Smooth muscle cell (in vitro differentiated cells): ENCODE measurements at regions not wholly inside any gene's neighbourhood (a gene's known extent, or its start where the extent isn't known, plus 50 kb on each side); places are given as distances from the start of the nearest gene placed in this dataset.

Source experiments
- DNase-seq: peaks from one replicate; lab custom pipeline; 2025; ENCODE audit not compliant: unreplicated experiment; lab: John Stamatoyannopoulos, UW
- H2AFZ ChIP-seq: fragments of 200-600 bp; sonication (generic); 2 replicates; pipeline ENCODE4 v1.6.0; 2016; ENCODE audit warnings: antibody characterized with exemption, low read depth, mild to moderate bottlenecking
- H3F3A ChIP-seq: fragments of 200-600 bp; sonication (generic); 2 replicates; pipeline ENCODE4 v1.6.0; 2017; ENCODE audit warnings: antibody characterized with exemption, low read depth
- H3K27ac ChIP-seq: fragments of 200-600 bp; sonication (generic); 2 replicates; pipeline ENCODE4 v1.5.1; 2016; ENCODE audit warnings: low read depth, mild to moderate bottlenecking
- H3K27me3 ChIP-seq: fragments of 200-600 bp; sonication (generic); 2 replicates; pipeline ENCODE4 v1.6.1; 2016; ENCODE audit warnings: low read depth, mild to moderate bottlenecking
- H3K36me3 ChIP-seq: fragments of 200-600 bp; sonication (generic); 2 replicates; pipeline ENCODE4 v1.5.1; 2016; ENCODE audit warnings: low read depth
- H3K4me1 ChIP-seq: fragments of 200-600 bp; sonication (generic); 2 replicates; pipeline ENCODE4 v1.5.1; 2016; ENCODE audit warnings: low read depth
- H3K4me2 ChIP-seq: fragments of 200-600 bp; sonication (generic); 2 replicates; pipeline ENCODE4 v1.6.0; 2016; ENCODE audit warnings: mild to moderate bottlenecking
- H3K4me3 ChIP-seq: fragments of 200-600 bp; sonication (generic); 2 replicates; pipeline ENCODE4 v1.5.1; 2016; ENCODE audit warnings: mild to moderate bottlenecking
- H3K79me2 ChIP-seq: fragments of 200-600 bp; sonication (generic); 2 replicates; pipeline ENCODE4 v1.6.0; 2016; ENCODE audit warnings: low read depth, mild to moderate bottlenecking
- H3K9ac ChIP-seq: fragments of 200-600 bp; sonication (generic); 2 replicates; pipeline ENCODE4 v1.6.0; 2016; ENCODE audit warnings: low read depth
- H3K9me3 ChIP-seq: fragments of 200-600 bp; sonication (generic); replicated peaks from 2 replicates; pipeline ENCODE4 v1.5.1; 2016; ENCODE audit warnings: low read depth
- H4K20me1 ChIP-seq: fragments of 200-600 bp; sonication (generic); 2 replicates; pipeline ENCODE4 v1.6.0; 2016; ENCODE audit warnings: low read depth
- CTCF ChIP-seq: fragments of 200-600 bp; sonication (generic); IDR thresholded peaks from 2 replicates; pipeline ENCODE4 v1.5.1; 2017; ENCODE audit warnings: borderline replicate concordance, mild to moderate bottlenecking, antibody characterized with exemption; ENCODE audit not compliant: insufficient read depth, poor library complexity, severe bottlenecking
- WGBS: methylation state at CpG from one replicate; pipeline ENCODE4 v1.1.7; 2016; ENCODE audit warnings: low lambda C conversion rate; 5-methylcytosine and 5-hydroxymethylcytosine counted together

GRCh38 chr6:25188232-25188631 lies 90.9 kb upstream of the CARMIL1 start:
- H3K4me1 ChIP-seq: peaks cover 4% of the 10 kb centered on the region
- 77% methylated on average over 1 of the region's 1 CpG for WGBS

DNA sequence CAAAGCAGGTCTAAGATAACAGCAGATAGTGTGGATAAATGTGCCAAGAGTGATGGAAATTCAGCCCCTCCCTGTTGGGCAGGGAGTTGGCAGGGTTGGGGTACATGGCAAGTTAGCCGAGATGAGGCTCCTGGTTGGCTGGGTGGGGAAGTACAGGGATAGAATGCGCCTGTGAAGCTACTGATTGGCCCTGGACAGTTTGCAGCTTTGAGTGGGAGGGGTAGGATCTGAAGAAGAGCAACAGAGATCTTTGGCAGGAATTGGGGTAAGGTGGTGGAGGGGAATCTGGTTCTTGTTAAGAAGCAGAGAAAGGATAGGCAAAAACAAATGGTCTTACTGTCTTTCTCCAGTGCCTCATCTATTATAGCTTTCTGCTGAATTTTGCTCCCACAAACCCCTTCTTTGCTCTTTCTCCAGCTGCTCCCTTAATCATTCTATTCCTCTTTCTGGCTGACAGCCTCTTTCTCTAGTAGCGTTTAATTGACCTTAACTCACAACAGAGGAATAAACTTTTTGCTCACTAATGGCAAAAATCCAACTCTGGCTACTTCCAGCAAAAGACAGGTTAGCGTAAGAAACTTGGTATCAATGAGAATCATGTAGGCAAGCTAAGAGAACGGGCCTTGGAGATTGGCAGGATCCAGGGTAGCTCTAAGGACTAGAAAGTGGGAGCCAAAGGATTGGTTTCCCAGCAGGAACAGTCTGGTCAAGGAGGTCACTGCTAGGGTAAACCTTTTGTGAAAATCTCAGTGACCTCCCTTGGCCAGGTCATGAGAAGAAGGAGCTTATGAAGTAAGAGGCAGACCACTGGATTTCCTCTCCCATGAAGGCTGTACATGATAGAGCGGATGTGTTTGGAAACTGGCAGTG lies 86.3 kb upstream of the CARMIL1 start:
- H3K4me2 ChIP-seq: peak overlapping the region; percentile 83
- peaks cover 8% of the 10 kb centered on the region for H3K4me1 ChIP-seq
- H3K79me2 ChIP-seq: no peaks in the 10 kb centered on the region
- peak overlapping the region; percentile 48 for H3K9ac ChIP-seq
- no peak for TF ChIP-seq CTCF
- H3K27ac ChIP-seq: peak overlapping the region; percentile 91
- 73% methylated on average over 6 of the region's 6 CpGs for WGBS
- DNase-seq: no peak
- H3K36me3 ChIP-seq: no peaks in the 10 kb centered on the region
- no peaks in the 10 kb centered on the region for H3K27me3 ChIP-seq
- no peaks in the 10 kb centered on the region for H3K9me3 ChIP-seq
- peak overlapping the region; percentile 44 for H2AFZ ChIP-seq
- H3F3A ChIP-seq: peaks cover 13% of the 10 kb centered on the region
- H3K4me3 ChIP-seq: peak overlapping the region; percentile 30
- H4K20me1 ChIP-seq: no peaks in the 10 kb centered on the region

More at GRCh38 chr6:25188232-25188631, 90.9 kb upstream of the CARMIL1 start:
- Histone ChIP-seq H3K79me2 (no peaks in the 10 kb centered on the region), H2AFZ (no peak overlapping the region), H3K4me3 (no peak overlapping the region), H3K27ac (no peak overlapping the region), H3K9me3 (no peaks in the 10 kb centered on the region), H4K20me1 (no peaks in the 10 kb centered on the region), H3K4me2 (no peak overlapping the region), H3K36me3 (no peaks in the 10 kb centered on the region), H3F3A (peaks cover 4% of the 10 kb centered on the region), H3K27me3 (no peaks in the 10 kb centered on the region), H3K9ac (no peak overlapping the region)
- DNase-seq: no peak
- TF ChIP-seq CTCF: no peak

GRCh38 chr6:25193460-25194171 lies 85.6 kb upstream of the CARMIL1 start:
- Histone ChIP-seq H3K9ac (peak overlapping the region; percentile 48), H4K20me1 (no peaks in the 10 kb centered on the region), H3F3A (peaks cover 13% of the 10 kb centered on the region), H3K36me3 (no peaks in the 10 kb centered on the region), H2AFZ (peak overlapping the region; percentile 44), H3K4me3 (peak overlapping the region; percentile 30), H3K9me3 (no peaks in the 10 kb centered on the region), H3K27ac (peak overlapping the region; percentile 91), H3K79me2 (no peaks in the 10 kb centered on the region), H3K4me2 (peak overlapping the region; percentile 83), H3K27me3 (no peaks in the 10 kb centered on the region), H3K4me1 (peaks cover 8% of the 10 kb centered on the region)
- no peak for DNase-seq
- 27% methylated on average over 6 of the region's 6 CpGs for WGBS
- no peak for TF ChIP-seq CTCF
